ENCODE measurements at regions not wholly inside any gene's neighbourhood (a gene's known extent, or its start where the extent isn't known, plus 50 kb on each side); places are given as distances from the start of the nearest gene placed in this dataset.

GRCh38 chr11:92685049-92685448, 284.4 kb upstream of the MTNR1B start:
- TF ChIP-seq ZNF547 (CRISPR knock-in tag; IDR thresholded peaks at IDR 0.05), result no peak
- no peak for TF ChIP-seq ELF4 (CRISPR knock-in tag; IDR thresholded peaks at IDR 0.05; ENCODE audit: borderline replicate concordance)
- TF ChIP-seq TAF1 (CRISPR knock-in tag; IDR thresholded peaks at IDR 0.05), result no peak
